ENCODE measurements at regions not wholly inside any gene's neighbourhood (a gene's known extent, or its start where the extent isn't known, plus 50 kb on each side); places are given as distances from the start of the nearest gene placed in this dataset.

DNA sequence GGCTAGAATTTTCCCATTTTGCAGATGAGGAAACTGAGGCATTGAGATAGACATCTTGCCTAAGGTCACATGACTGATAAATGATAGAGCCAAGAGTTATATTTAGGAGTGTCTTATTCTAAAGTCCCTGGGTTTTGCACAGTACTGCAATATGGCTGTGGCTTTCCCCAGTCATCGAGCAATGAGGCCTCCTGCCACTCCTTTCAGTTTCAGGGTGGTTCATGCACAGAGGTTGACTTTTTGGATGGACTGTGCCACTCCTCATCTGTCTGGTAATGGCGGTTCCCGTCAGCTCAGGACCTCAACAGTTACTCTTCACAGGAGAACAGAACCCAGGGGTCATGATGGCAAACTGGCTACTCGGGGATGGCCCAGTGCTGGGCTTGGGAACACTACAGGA, 131.1 kb downstream of the ACKR3 start:
- no peak for TF ChIP-seq ZNF384 (IDR thresholded peaks at IDR 0.05)
- TF ChIP-seq SP1 (IDR thresholded peaks at IDR 0.05) = no peak
- TF ChIP-seq L3MBTL2 (conservative IDR thresholded peaks at IDR 0.05) = no peak
- no peak for TF ChIP-seq LEF1 (IDR thresholded peaks at IDR 0.05; ENCODE audit: borderline replicate concordance)
- no peak for TF ChIP-seq SUZ12 (IDR thresholded peaks at IDR 0.05)
- TF ChIP-seq TARDBP (IDR thresholded peaks at IDR 0.05) = no peak
- no peak for TF ChIP-seq FOXM1 (IDR thresholded peaks at IDR 0.05; ENCODE audit: borderline replicate concordance)
- no peak for TF ChIP-seq HDGF (IDR thresholded peaks at IDR 0.05; ENCODE audit: borderline replicate concordance)

All from HEK293T (cell line).